ENCODE measurements at regions not wholly inside any gene's neighbourhood (a gene's known extent, or its start where the extent isn't known, plus 50 kb on each side); places are given as distances from the start of the nearest gene placed in this dataset.
A peak's percentile ranks its signal among the peaks of the same experiment; 100 is the strongest.

DNA sequence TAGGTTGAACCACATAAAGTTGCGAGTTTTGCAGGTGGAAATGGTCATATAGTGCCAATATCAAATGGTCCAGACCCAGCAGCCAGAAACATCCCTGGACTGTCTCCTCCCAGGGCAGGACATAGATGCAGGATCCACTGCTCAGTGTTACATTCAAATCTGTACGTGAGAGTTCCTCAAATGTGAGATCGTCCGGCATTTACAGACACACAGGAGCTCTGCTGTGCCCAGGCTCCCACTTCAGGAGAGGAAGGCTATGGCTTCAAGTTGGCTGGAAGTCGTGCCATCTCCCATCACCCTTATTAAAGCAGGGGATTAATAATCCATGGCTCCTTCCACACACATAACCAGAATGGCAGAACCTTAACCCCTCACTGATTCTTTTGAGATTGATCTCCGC is 688.2 kb upstream of the HS6ST1 start:
- peaks cover 4 to 6% of the 10 kb centered on the region in 2 donors for H3K4me1 ChIP-seq (ENCODE audit: control insufficient read depth in 2 of 2, insufficient read depth in 2 of 2, low read length in 2 of 2)
- no peak overlapping the region for H3K27ac ChIP-seq (ENCODE audit: low read depth in 1 of 2, low read length in 1 of 2)
- H3K4me3 ChIP-seq (ENCODE audit: low read length in 2 of 2), result no peak overlapping the region
- H3K36me3 ChIP-seq (ENCODE audit: control insufficient read depth in 2 of 2, insufficient read depth in 2 of 2, low read length in 1 of 2), result no peaks in the 10 kb centered on the region
- DNase-seq (ENCODE audit: low read depth in 6 of 9, low spot score in 9 of 9), result no peak
- WGBS, result 94% methylated on average over 6 of the region's 6 CpGs
- no peaks in the 10 kb centered on the region for H3K9me3 ChIP-seq (ENCODE audit: control insufficient read depth in 2 of 2, insufficient read depth in 1 of 2, low read length in 1 of 2)
- H3K27me3 ChIP-seq (ENCODE audit: control insufficient read depth in 2 of 2, insufficient read depth in 1 of 2, low read length in 1 of 2), result no peaks in the 10 kb centered on the region

DNA sequence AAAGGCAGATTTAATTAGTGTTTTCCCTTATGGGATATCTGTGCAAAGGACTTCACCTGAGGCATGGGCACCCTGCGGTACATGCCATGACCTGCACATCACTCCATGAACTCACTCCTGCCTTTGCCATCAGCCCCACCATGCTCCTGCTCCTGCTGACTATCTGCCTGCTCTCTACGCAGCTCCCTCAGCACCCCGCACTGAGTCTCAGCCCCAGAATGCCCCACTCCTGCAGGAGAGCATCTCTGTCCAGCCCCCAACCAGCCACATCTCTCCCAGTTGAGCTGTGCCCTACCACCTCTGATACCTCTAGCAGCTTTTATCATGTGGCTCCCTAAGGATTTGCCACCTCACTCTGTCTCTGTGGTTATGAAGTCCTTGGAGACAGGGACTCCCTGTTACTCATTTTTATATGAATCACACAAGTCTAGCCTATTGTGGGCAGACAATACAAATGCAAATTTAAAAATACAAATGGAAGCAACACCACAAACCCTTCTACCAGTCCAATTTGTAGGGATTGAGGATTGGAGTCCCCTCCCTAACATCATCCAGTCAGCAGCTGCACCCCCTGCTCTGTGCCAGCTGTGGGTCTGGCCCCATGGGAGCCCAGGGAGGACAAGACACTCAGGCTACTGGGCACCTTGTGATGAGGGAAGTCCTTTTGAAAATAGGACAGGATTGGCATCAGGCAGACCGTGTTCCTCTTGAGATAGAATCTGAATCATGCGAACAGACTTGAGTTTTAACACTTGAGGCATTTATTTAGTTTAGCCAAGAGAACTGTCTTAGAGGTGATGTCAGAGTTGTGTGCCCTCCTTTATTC is 689.6 kb upstream of the HS6ST1 start:
- Histone ChIP-seq H3K27ac (ENCODE audit: low read depth in 1 of 2, low read length in 1 of 2) (no peak overlapping the region), H3K27me3 (ENCODE audit: control insufficient read depth in 2 of 2, insufficient read depth in 1 of 2, low read length in 1 of 2) (no peaks in the 10 kb centered on the region), H3K4me3 (ENCODE audit: low read length in 2 of 2) (no peak overlapping the region), H3K4me1 (ENCODE audit: control insufficient read depth in 2 of 2, insufficient read depth in 2 of 2, low read length in 2 of 2) (peaks cover 6 to 9% of the 10 kb centered on the region in 2 donors), H3K9me3 (ENCODE audit: control insufficient read depth in 2 of 2, insufficient read depth in 1 of 2, low read length in 1 of 2) (no peaks in the 10 kb centered on the region), H3K36me3 (ENCODE audit: control insufficient read depth in 2 of 2, insufficient read depth in 2 of 2, low read length in 1 of 2) (no peaks in the 10 kb centered on the region)
- DNase-seq (ENCODE audit: low read depth in 6 of 9, low spot score in 9 of 9), result no peak
- WGBS, result 95% methylated on average over 5 of the region's 5 CpGs

DNA sequence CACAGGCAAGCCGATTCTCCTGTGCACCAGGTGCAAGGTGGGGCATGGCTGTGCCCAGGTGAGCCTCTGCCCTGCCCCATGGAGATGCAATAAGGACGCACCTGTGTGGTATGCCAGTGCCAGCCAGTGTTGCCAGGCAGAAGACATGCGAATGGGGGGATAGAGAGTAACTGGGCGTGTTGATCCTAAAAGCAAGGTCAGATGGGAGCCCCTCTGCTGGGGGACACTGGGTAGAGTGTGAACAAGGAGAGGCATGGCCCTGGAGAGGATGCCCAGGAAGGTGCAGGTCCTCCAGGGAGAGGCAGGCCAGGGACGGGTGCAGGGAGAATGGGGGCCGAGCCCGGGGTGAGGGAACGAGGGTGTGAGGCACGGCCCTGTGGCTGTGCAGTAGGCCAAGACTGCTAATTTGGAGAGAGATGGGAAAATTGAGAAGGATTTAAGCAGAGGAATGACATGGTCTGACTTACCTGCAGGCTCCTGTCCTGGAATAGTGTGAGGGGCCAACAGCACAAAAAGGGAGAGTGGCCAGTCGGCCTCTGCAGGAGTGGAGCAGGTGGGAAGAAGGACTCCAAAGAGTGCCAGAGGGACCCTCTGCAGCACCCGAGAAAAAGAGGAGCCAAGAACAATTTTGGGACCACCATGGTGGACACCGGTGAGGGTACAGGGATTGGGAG is 690.4 kb upstream of the HS6ST1 start:
- 91% methylated on average over 12 of the region's 12 CpGs for WGBS

DNA sequence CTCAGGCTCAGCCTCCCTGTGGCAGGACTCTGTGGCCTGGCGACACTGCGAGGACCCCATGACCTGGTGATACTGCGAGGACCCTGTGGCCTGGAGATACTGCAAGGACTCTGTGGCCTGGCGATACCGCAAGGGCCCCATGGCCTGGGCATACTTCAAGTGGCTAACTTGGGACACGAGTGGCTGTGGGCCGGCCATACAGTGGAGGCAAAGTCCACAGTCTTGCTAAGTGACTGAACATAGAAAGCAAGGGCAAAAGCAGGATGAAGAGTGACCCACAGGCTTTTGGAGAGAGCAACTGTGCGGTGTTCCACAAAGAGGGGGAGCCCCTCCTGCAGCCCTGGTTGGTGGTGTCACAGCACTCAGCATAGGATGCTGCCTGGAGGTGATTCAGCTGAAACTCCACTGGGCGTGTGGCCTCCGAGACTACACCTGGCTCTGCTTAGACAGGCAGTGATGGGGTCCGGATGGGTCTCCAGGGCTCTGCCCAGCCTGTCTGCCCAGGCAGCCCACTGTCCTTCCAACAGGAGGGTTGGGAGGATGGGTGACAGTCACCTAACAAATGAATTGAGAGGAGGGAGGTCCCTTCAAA is 691.0 kb upstream of the HS6ST1 start:
- Histone ChIP-seq H3K4me3 (ENCODE audit: low read length in 2 of 2) (no peak overlapping the region), H3K27me3 (ENCODE audit: control insufficient read depth in 2 of 2, insufficient read depth in 1 of 2, low read length in 1 of 2) (no peaks in the 10 kb centered on the region), H3K4me1 (ENCODE audit: control insufficient read depth in 2 of 2, insufficient read depth in 2 of 2, low read length in 2 of 2) (peaks cover 6 to 9% of the 10 kb centered on the region in 2 donors), H3K27ac (ENCODE audit: low read depth in 1 of 2, low read length in 1 of 2) (no peak overlapping the region), H3K36me3 (ENCODE audit: control insufficient read depth in 2 of 2, insufficient read depth in 2 of 2, low read length in 1 of 2) (no peaks in the 10 kb centered on the region), H3K9me3 (ENCODE audit: control insufficient read depth in 2 of 2, insufficient read depth in 1 of 2, low read length in 1 of 2) (no peaks in the 10 kb centered on the region)
- DNase-seq (ENCODE audit: low read depth in 6 of 9, low spot score in 9 of 9), result no peak
- WGBS, result 93% methylated on average over 11 of the region's 11 CpGs

More for the DNA sequence above, 690.4 kb upstream of the HS6ST1 start:
- Histone ChIP-seq H3K9me3 (ENCODE audit: control insufficient read depth in 2 of 2, insufficient read depth in 1 of 2, low read length in 1 of 2) (no peaks in the 10 kb centered on the region), H3K27ac (ENCODE audit: low read depth in 1 of 2, low read length in 1 of 2) (no peak overlapping the region), H3K4me3 (ENCODE audit: low read length in 2 of 2) (no peak overlapping the region), H3K4me1 (ENCODE audit: control insufficient read depth in 2 of 2, insufficient read depth in 2 of 2, low read length in 2 of 2) (peaks cover 6 to 9% of the 10 kb centered on the region in 2 donors), H3K27me3 (ENCODE audit: control insufficient read depth in 2 of 2, insufficient read depth in 1 of 2, low read length in 1 of 2) (no peaks in the 10 kb centered on the region), H3K36me3 (ENCODE audit: control insufficient read depth in 2 of 2, insufficient read depth in 2 of 2, low read length in 1 of 2) (no peaks in the 10 kb centered on the region)
- DNase-seq (ENCODE audit: low read depth in 6 of 9, low spot score in 9 of 9), result no peak

DNA sequence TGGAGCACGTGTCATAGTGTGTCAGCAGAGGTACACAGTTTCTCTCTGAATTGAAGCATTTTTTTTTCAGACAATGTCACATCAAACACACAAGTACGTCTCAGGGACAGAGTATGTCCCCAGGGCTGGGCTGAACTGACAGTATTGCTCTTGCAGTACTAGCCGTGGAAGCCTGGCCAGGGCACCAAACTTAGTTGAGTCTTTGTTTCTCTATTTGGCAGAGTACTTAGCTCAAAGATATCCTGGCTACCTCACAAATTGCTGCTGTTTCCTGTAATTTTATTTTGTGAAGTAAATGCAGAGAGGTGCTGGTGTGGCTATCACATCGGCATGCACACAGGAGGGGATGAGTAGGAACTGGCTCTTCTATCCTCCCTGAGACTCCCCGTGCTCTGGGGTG is 691.6 kb upstream of the HS6ST1 start:
- WGBS, result 86% methylated on average over 5 of the region's 5 CpGs
- DNase-seq (ENCODE audit: low read depth in 6 of 9, low spot score in 9 of 9), result no peak
- no peaks in the 10 kb centered on the region for H3K36me3 ChIP-seq (ENCODE audit: control insufficient read depth in 2 of 2, insufficient read depth in 2 of 2, low read length in 1 of 2)
- H3K4me3 ChIP-seq (ENCODE audit: low read length in 2 of 2), result no peak overlapping the region
- no peaks in the 10 kb centered on the region for H3K27me3 ChIP-seq (ENCODE audit: control insufficient read depth in 2 of 2, insufficient read depth in 1 of 2, low read length in 1 of 2)
- H3K4me1 ChIP-seq (ENCODE audit: control insufficient read depth in 2 of 2, insufficient read depth in 2 of 2, low read length in 2 of 2), result peaks cover 6 to 9% of the 10 kb centered on the region in 2 donors
- no peaks in the 10 kb centered on the region for H3K9me3 ChIP-seq (ENCODE audit: control insufficient read depth in 2 of 2, insufficient read depth in 1 of 2, low read length in 1 of 2)
- no peak overlapping the region for H3K27ac ChIP-seq (ENCODE audit: low read depth in 1 of 2, low read length in 1 of 2)

DNA sequence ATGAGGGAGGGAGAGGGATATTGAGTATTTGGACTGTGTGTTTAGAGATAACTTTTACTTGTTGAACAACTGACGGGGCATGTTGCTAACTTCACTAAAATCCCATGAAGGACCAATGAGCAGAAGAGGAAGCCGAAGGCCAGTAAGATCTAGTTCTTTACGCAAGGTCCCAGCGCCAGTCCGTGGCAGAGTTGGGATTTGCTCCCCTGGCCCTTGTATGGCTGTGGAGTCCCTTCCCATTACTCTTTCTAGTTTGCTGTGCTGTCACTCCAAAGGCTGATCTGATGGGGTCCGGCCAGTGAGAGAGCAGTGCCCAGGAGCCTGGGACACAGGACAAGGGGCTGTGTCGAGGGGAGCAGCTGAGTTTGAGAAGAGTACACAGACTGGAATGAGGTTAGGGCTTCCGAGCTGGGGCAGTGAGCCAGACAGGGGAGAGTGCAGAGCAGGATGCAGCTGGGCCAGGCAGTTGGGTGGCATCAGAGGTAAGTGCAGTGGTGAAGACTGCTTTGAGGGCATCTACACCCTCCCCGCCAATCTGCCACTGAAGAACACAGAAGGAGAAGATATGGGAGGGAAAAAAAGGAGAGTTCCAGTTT is 692.9 kb upstream of the HS6ST1 start:
- Histone ChIP-seq H3K4me3 (ENCODE audit: low read length in 2 of 2) (no peak overlapping the region), H3K9me3 (ENCODE audit: control insufficient read depth in 2 of 2, insufficient read depth in 1 of 2, low read length in 1 of 2) (no peaks in the 10 kb centered on the region), H3K27ac (ENCODE audit: low read depth in 1 of 2, low read length in 1 of 2) (no peak overlapping the region), H3K27me3 (ENCODE audit: control insufficient read depth in 2 of 2, insufficient read depth in 1 of 2, low read length in 1 of 2) (no peaks in the 10 kb centered on the region), H3K36me3 (ENCODE audit: control insufficient read depth in 2 of 2, insufficient read depth in 2 of 2, low read length in 1 of 2) (no peaks in the 10 kb centered on the region), H3K4me1 (ENCODE audit: control insufficient read depth in 2 of 2, insufficient read depth in 2 of 2, low read length in 2 of 2) (peaks cover 6 to 9% of the 10 kb centered on the region in 2 donors)
- peak in 6 of 9 donors; percentile 11 to 70 (median 36) for DNase-seq (ENCODE audit: low read depth in 6 of 9, low spot score in 9 of 9)
- WGBS, result 63% methylated on average over 9 of the region's 9 CpGs

DNA sequence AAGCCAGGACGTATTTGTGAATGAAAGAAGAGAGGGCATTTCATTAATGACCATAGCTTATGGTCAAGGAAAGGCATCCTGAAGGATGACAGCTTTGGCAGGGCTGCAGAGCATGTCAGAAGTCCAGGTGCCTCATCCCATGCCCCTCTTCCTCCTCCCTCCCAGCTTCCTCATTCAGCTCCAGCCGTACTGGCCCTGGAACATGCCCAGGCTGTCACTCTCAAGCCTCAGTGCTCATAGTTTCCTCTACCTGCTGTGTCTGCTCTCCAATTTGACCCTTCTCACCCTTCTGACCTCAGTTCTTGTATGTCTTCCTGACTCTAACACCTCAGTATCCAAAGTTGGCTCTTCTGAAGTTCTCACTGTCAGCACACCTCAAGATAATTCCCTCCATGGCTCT is 695.8 kb upstream of the HS6ST1 start:
- no peak overlapping the region for H3K4me3 ChIP-seq (ENCODE audit: low read length in 2 of 2)
- 82% methylated on average over 2 of the region's 2 CpGs for WGBS
- no peaks in the 10 kb centered on the region for H3K27me3 ChIP-seq (ENCODE audit: control insufficient read depth in 2 of 2, insufficient read depth in 1 of 2, low read length in 1 of 2)
- H3K36me3 ChIP-seq (ENCODE audit: control insufficient read depth in 2 of 2, insufficient read depth in 2 of 2, low read length in 1 of 2), result no peaks in the 10 kb centered on the region
- DNase-seq (ENCODE audit: low read depth in 6 of 9, low spot score in 9 of 9), result no peak
- no peak overlapping the region for H3K27ac ChIP-seq (ENCODE audit: low read depth in 1 of 2, low read length in 1 of 2)
- H3K4me1 ChIP-seq (ENCODE audit: control insufficient read depth in 2 of 2, insufficient read depth in 2 of 2, low read length in 2 of 2), result peaks cover 6 to 9% of the 10 kb centered on the region in 2 donors
- H3K9me3 ChIP-seq (ENCODE audit: control insufficient read depth in 2 of 2, insufficient read depth in 1 of 2, low read length in 1 of 2), result peaks cover 0 to 5% of the 10 kb centered on the region in 2 donors

DNA sequence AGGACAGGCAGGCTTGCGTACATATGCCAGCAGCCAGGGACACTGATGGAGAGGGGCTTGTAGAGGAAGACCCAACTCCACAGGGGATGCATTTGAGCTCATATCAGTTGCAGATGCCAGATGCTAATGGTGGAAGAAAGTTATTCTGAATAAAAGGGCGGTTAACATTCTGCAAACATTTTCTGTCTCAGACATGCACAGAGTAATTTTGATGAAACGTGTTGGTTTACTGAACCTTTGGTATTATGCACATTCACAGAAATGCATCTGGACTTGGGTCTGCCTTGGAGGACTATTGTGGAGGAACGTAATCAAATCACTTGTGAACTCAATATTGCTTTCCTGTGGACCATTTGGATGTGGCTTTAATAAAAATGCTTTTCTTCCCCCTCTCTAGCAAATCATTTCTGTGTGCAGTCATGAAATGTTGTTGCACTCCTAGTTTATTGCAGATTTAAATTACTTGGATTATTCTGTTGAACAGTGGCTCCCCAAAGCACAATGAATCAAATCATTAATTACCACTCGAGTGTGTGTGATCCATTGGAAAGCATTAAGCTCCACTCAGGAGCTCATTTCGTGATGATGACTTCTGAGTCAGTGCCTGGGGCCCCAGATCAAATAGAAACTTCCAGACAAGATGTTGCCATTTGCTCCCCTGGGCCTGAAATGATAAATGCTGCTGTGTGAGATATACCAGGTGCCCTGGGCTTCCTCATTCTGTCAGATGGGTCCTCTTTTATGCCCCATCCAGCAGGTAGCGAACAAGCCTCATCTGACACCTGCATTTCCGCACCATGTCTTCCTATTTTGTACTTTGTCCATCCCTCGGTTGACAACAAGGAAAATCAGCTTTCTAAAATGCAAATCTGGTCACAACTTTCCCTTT is 697.0 kb upstream of the HS6ST1 start:
- Histone ChIP-seq H3K27me3 (ENCODE audit: control insufficient read depth in 2 of 2, insufficient read depth in 1 of 2, low read length in 1 of 2) (no peaks in the 10 kb centered on the region), H3K27ac (ENCODE audit: low read depth in 1 of 2, low read length in 1 of 2) (no peak overlapping the region), H3K4me3 (ENCODE audit: low read length in 2 of 2) (no peak overlapping the region), H3K9me3 (ENCODE audit: control insufficient read depth in 2 of 2, insufficient read depth in 1 of 2, low read length in 1 of 2) (peaks cover 0 to 5% of the 10 kb centered on the region in 2 donors), H3K4me1 (ENCODE audit: control insufficient read depth in 2 of 2, insufficient read depth in 2 of 2, low read length in 2 of 2) (peaks cover 6 to 9% of the 10 kb centered on the region in 2 donors), H3K36me3 (ENCODE audit: control insufficient read depth in 2 of 2, insufficient read depth in 2 of 2, low read length in 1 of 2) (no peaks in the 10 kb centered on the region)
- no peak for DNase-seq (ENCODE audit: low read depth in 6 of 9, low spot score in 9 of 9)
- whole genome bisulfite sequencing, result 96% methylated on average over 9 of the region's 9 CpGs

Data from thymus (tissue), 11 donors.